K562 (cell line): ENCODE measurements at regions not wholly inside any gene's neighbourhood (a gene's known extent, or its start where the extent isn't known, plus 50 kb on each side); places are given as distances from the start of the nearest gene placed in this dataset.

Source experiments
- ATAC-seq: fragments of 200-7000 bp; cut with Tn5 transposase; 3 replicates; pipeline ENCODE4 v1.9.1; 2020; ENCODE audit warnings: moderate library complexity
- BruUV-seq: library from RNA; stranded (reverse); fragments of 400-500 nt; replicated peaks from 2 replicates; lab custom pipeline; 2021; lab: Mats Ljungman, UMichigan
- CTCF ChIA-PET: fragments of 300-600 bp; formaldehyde crosslinking; extraction: SDS; loops from one replicate; lab custom pipeline; 2021; ENCODE audit warnings: low intra/inter-chr PET ratio; lab: Yijun Ruan, JAX
- POLR2A ChIA-PET: fragments of 300-600, 350-650 bp; sonication (Branson Sonifier 250); formaldehyde crosslinking; extraction: SDS; loops from one replicate; lab custom pipeline; 2021; ENCODE audit warnings: antibody characterized with exemption, inconsistent platforms; lab: Yijun Ruan, JAX
- DNase-seq, 4 experiments: peaks; one replicate each; pipeline versions ENCODE4 v3.0.0 to v3.0.0-alpha.2; 2011 to 2018; ENCODE audit warnings: low spot score in 3 of 4, mixed read lengths in 3 of 4; ENCODE audit errors: extremely low read depth in 1 of 4
- FAIRE-seq: peaks from 2 replicates; lab custom pipeline; 2011; peaks lifted over from hg19 to GRCh38; lab: Jason Lieb, UNC
- H2AFZ ChIP-seq: 2 replicates; pipeline ENCODE4 v1.6.0; 2011; ENCODE audit warnings: low read depth, low read length, control low read depth, inconsistent platforms
- H3K27ac ChIP-seq: fragments of 200-600 bp; 3 replicates; pipeline ENCODE4 v1.8.0; 2011; ENCODE audit warnings: low read depth, mild to moderate bottlenecking, control low read depth, inconsistent platforms, low read length, moderate library complexity, mixed read lengths; ENCODE audit errors: extremely low read depth
- H3K27me3 ChIP-seq, 2 experiments: fragments of 300-600 bp in 1 of 2; 2 replicates in 1 of 2; 3 replicates in 1 of 2; pipeline versions ENCODE4 v1.6.0 to v1.8.0; 2011; ENCODE audit warnings: inconsistent platforms in 2 of 2, low read length in 2 of 2, mild to moderate bottlenecking in 1 of 2, mixed read lengths in 1 of 2, moderate library complexity in 1 of 2; ENCODE audit not compliant: control insufficient read depth in 2 of 2, insufficient read depth in 2 of 2
- H3K36me3 ChIP-seq: fragments of 300-600 bp; 3 replicates; pipeline ENCODE4 v1.8.0; 2011; ENCODE audit warnings: mild to moderate bottlenecking, low read length, inconsistent platforms; ENCODE audit not compliant: control insufficient read depth, insufficient read depth
- H3K4me1 ChIP-seq, 2 experiments: fragments of 200-600 bp in 1 of 2; replicated peaks in 1 of 2; 2 replicates in 1 of 2; 3 replicates in 1 of 2; pipeline versions ENCODE4 v1.5.1 to v1.8.0; 2011; ENCODE audit warnings: inconsistent platforms in 2 of 2, low read length in 2 of 2, mild to moderate bottlenecking in 1 of 2, mixed read lengths in 1 of 2, moderate library complexity in 1 of 2; ENCODE audit not compliant: control insufficient read depth in 2 of 2, insufficient read depth in 2 of 2
- H3K4me2 ChIP-seq: 2 replicates; pipeline ENCODE4 v1.6.1; 2011; ENCODE audit warnings: low read length, control low read depth, inconsistent platforms, mixed read lengths; ENCODE audit not compliant: insufficient read depth
- H3K4me3 ChIP-seq: fragments of 200-600 bp; sonication (generic), shearing (Covaris generic); 2 replicates; pipeline ENCODE4 v1.5.1; 2016; ENCODE audit warnings: control low read depth, inconsistent platforms
- H3K79me2 ChIP-seq: fragments of 200-600 bp; 3 replicates; pipeline ENCODE4 v1.8.0; 2011; ENCODE audit warnings: low read length, inconsistent platforms; ENCODE audit not compliant: control insufficient read depth, insufficient read depth
- H3K9ac ChIP-seq, 2 experiments: 2 replicates each; pipeline versions ENCODE4 v1.6.0 to v1.6.1; 2011; ENCODE audit warnings: low read depth in 2 of 2, low read length in 2 of 2, control low read depth in 1 of 2, inconsistent platforms in 1 of 2, mild to moderate bottlenecking in 1 of 2, mixed read lengths in 1 of 2; ENCODE audit not compliant: insufficient read depth in 1 of 2
- H3K9me1 ChIP-seq: one replicate; pipeline ENCODE4 v1.6.0; 2011; ENCODE audit warnings: inconsistent platforms, mild to moderate bottlenecking, low read length, moderate library complexity; ENCODE audit not compliant: control insufficient read depth, insufficient read depth
- H3K9me3 ChIP-seq: replicated peaks from 2 replicates; pipeline ENCODE4 v1.5.1; 2011; ENCODE audit warnings: low read depth, low read length, inconsistent platforms; ENCODE audit not compliant: control insufficient read depth, insufficient read depth
- H4K20me1 ChIP-seq: replicated peaks from 2 replicates; pipeline ENCODE4 v1.6.1; 2011; ENCODE audit warnings: low read length, inconsistent platforms, mixed read lengths; ENCODE audit not compliant: control insufficient read depth, insufficient read depth
- HMG20A ChIP-seq: fragments of 450-650 bp; formaldehyde crosslinking; conservative IDR thresholded peaks from 2 replicates; pipeline ENCODE4 v1.4.0; 2020; ENCODE audit warnings: mild to moderate bottlenecking, mixed read lengths
- JUND ChIP-seq, 2 experiments: IDR thresholded peaks; 2 replicates in 1 of 2; 3 replicates in 1 of 2; pipeline ENCODE4 v1.6.1; 2011; ENCODE audit warnings: borderline replicate concordance in 2 of 2, low read depth in 2 of 2, low read length in 2 of 2, improper control_type of control experiment in 1 of 2, missing biosample characterization in 1 of 2, missing genetic modification characterization in 1 of 2, missing genetic modification reagents in 1 of 2
- SETDB1 ChIP-seq: IDR thresholded peaks from one replicate; pipeline ENCODE4 v1.6.1; 2012; ENCODE audit warnings: low read length, control low read depth, inconsistent platforms
- SLC30A9 ChIP-seq: fragments of 250-450 bp; sonication (Bioruptor Pico); IDR thresholded peaks from 2 replicates; pipeline ENCODE4 v1.8.0; 2022; ENCODE audit warnings: mild to moderate bottlenecking, moderate library complexity
- U2AF1 ChIP-seq: fragments of 200-400 bp; formaldehyde crosslinking; optimal IDR thresholded peaks from 2 replicates; pipeline ENCODE3; 2017; ENCODE audit warnings: mild to moderate bottlenecking, low read depth, low read length, moderate library complexity
- in situ Hi-C: fragments of 300-500 bp; cut with MboI; formaldehyde crosslinking; loops from 4 replicates; pipeline ENCODE4 v1.15.0; 2018; ENCODE audit warnings: inconsistent platforms, mixed read lengths
- intact Hi-C: fragments of 100-400 bp; cut with micrococcal nuclease; formaldehyde crosslinking; loops from 2 replicates; pipeline ENCODE4 v1.14.2; 2022
- TF ChIP-seq, protein P1 (sequence below): IDR thresholded peaks from 2 replicates; pipeline ENCODE4 v1.6.1; 2011; ENCODE audit warnings: borderline replicate concordance, low read depth, mild to moderate bottlenecking, moderate library complexity, low read length; ENCODE audit not compliant: insufficient read depth, poor library complexity, severe bottlenecking

DNA sequence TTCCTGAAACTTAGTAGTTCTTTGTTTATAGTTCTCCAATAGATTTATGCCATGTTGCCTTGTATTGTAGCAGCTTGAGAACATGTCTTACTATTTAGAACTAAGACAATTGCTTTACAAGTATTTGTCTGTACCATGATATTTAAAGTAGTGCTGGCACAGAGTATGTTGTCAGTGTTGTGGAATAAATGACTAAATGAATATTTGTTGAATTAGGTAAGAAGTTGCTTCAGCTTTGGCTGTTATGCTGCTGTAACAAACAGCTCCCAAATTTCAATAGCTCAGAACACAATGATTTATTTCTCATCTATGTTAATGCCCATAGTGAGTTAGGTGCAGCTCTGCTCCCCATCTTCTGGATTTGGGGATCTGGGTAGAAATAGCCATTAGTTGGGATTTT is 90.2 kb upstream of the VCAM1 start:
- BruUV-seq = no TSS peak
- TF ChIP-seq HMG20A (CRISPR knock-in tag) = no peak
- TF ChIP-seq JUND (IDR thresholded peaks at IDR 0.05; ENCODE audit: borderline replicate concordance, low read depth, low read length) = no peak
- no peak for TF ChIP-seq JUND (tag; IDR thresholded peaks at IDR 0.05; ENCODE audit: borderline replicate concordance, low read depth, low read length)
- TF ChIP-seq SLC30A9 = no peak
- TF ChIP-seq, protein P1, sequence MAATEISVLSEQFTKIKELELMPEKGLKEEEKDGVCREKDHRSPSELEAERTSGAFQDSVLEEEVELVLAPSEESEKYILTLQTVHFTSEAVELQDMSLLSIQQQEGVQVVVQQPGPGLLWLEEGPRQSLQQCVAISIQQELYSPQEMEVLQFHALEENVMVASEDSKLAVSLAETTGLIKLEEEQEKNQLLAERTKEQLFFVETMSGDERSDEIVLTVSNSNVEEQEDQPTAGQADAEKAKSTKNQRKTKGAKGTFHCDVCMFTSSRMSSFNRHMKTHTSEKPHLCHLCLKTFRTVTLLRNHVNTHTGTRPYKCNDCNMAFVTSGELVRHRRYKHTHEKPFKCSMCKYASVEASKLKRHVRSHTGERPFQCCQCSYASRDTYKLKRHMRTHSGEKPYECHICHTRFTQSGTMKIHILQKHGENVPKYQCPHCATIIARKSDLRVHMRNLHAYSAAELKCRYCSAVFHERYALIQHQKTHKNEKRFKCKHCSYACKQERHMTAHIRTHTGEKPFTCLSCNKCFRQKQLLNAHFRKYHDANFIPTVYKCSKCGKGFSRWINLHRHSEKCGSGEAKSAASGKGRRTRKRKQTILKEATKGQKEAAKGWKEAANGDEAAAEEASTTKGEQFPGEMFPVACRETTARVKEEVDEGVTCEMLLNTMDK = no peak
- TF ChIP-seq SETDB1 = no peak
- no peak for TF ChIP-seq U2AF1
- no peak overlapping the region for H3K4me3 ChIP-seq
- intact Hi-C loops (no loop called here), in situ Hi-C loops (no loop called here)
- H3K79me2 ChIP-seq = no peaks in the 10 kb centered on the region
- DNase-seq = no peak
- no peak for FAIRE-seq
- no peaks in the 10 kb centered on the region; a peak in 1 of 5 replicates for H3K27me3 ChIP-seq
- H3K36me3 ChIP-seq = no peaks in the 10 kb centered on the region
- H3K9me1 ChIP-seq = no peaks in the 10 kb centered on the region
- H3K4me1 ChIP-seq = no peaks in the 10 kb centered on the region
- H3K27ac ChIP-seq = no peak overlapping the region
- POLR2A ChIA-PET = interaction anchor here (0.6 kb wide), 1 partner anchor 256 kb away, joined by 3 read pairs; no protein-coding TSS in a partner anchor
- CTCF ChIA-PET = no interaction called here
- H3K4me2 ChIP-seq = no peak overlapping the region
- H4K20me1 ChIP-seq = no peaks in the 10 kb centered on the region
- H3K9me3 ChIP-seq = no peaks in the 10 kb centered on the region
- H3K9ac ChIP-seq = no peak overlapping the region
- H2AFZ ChIP-seq = no peak overlapping the region
- no peak for ATAC-seq
